Loucy (cell line): ENCODE measurements at regions not wholly inside any gene's neighbourhood (a gene's known extent, or its start where the extent isn't known, plus 50 kb on each side); places are given as distances from the start of the nearest gene placed in this dataset.

Source experiments
- CTCF ChIP-seq: fragments of 200-600 bp; sonication (generic); conservative IDR thresholded peaks from 2 replicates; pipeline ENCODE4 v1.5.1; 2014; ENCODE audit warnings: mild to moderate bottlenecking, antibody characterized with exemption, low read length
- EZH2phosphoT487 ChIP-seq: fragments of 200-600 bp; IDR thresholded peaks from 2 replicates; pipeline ENCODE4 v1.6.1; 2018; ENCODE audit warnings: antibody characterized with exemption, mild to moderate bottlenecking, moderate library complexity, borderline replicate concordance

- TF ChIP-seq CTCF (no peak), EZH2phosphoT487 (no peak)
These were observed 827.7 kb upstream of the PCDH9 start for GRCh38 chr13:68057836-68058235.
